NCI-H128 (cell line): ENCODE measurements at regions not wholly inside any gene's neighbourhood (a gene's known extent, or its start where the extent isn't known, plus 50 kb on each side); places are given as distances from the start of the nearest gene placed in this dataset.
"Not testable (repeated sequence)": the region's sequence is repeated elsewhere in the genome, so short reads cannot be mapped to it uniquely, and the experiment has no call there.

Source experiments
- DNase-seq: peaks from one replicate; lab custom pipeline; 2025; ENCODE audit not compliant: unreplicated experiment; lab: John Stamatoyannopoulos, UW

DNA sequence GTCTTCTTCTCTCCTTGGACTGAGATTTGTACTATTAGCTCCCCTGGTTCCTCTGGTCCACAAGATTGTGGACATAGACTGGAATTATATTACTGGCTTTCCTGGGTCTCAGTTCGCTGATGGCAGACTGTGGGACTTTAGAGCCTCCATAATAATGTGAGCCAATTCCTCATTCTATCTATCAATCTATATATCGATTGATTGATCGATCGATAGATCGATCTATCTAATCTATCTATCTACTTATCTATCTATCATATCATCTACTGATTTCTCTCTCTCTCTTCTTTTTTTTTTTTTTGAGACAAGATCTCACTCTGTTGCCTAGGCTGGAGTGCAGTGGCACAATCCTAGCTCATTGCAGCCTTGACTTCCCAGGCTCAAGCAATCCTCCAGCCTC lies 51.5 kb upstream of the DDR1 start:
- no peak for DNase-seq

GRCh38 chr6:30830438-30830837 lies 53.9 kb upstream of the DDR1 start:
- no peak for DNase-seq

- DNase-seq: no peak
These were observed 54.6 kb upstream of the DDR1 start for GRCh38 chr6:30829639-30830255.

DNA sequence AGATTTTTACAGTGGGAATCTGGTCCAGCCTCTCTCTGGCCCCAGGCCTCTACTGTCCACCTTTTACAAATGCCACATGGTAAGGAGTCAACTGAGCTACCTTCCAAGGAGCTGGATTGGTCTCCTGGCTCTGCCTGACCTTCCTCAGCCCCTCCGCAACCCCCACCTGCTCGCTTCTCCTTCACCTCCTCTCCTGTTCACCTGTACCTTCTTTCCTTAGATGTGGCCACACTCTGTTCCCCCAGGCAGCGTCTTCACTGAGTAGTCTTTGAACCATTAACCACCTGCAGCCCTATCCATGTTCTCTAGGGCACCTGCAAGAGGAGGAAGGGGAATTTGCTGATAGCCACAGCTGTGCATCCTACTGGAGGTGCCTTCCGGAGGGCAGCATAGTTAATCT lies 55.3 kb upstream of the DDR1 start:
- no peak for DNase-seq

DNA sequence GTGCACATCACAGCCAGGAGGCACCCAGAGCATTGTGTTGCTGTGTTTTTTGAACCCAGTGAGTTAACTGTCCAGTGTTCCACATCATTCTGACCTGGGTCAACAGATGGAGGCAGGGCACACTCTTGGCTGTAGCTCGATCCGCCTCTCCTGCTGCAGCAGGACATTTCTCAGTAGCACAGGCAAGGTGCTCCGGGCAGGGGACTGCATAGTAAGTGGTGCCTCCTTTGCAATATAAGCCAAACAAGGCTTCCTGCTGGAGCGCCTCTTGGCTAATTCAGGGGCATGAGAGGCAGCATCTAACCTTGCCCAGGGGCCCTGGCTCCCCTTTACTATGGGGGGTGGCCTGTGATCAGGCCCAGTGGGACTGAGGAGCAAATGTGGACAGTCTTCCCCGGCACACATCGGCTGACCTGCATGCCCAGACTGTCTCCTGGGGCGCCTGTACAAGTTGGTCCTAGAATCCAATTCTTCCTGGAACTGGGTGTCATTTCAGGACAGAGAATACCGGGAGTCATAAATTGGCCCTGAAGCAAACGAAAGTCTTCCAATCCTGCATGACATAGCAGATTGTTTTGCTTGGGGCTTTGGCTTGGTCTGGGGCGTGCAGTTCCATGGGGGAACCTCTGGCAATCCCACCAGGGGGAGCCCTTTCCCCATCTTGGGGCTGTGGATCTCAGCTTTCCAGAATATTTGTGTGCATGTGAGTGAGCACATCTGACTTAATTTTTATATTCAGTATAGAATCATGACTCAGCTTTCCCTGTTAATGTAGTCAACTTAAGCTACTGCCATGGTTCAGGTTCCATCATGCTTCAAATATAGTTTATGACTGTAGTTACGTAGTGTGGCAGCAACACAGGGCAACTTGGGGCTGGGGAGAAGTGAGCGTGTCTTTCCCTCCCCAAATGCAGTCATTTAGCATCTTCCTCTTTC lies 56.0 kb upstream of the DDR1 start:
- DNase-seq: peak; percentile 15

- no peak for DNase-seq
These were observed 57.4 kb upstream of the DDR1 start for GRCh38 chr6:30826961-30827342.

DNA sequence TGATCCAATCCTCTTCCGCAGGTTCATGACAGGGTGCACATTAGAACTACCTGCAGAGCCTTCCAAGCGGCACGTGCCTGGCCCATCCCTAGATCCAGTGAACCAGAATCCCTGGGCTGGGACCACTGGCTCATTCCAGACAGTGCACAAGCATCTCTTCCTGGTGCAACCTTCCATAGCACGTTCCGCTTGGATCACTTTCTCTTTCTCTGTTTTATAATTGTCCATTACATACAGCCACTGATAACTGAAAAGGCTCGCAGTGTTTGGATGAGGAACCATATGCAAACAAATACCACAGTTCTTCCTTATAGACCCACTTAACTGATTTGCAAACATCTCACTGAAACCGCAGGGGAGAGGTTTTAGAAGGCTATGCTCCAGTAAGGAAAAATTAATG lies 59.6 kb upstream of the DDR1 start:
- DNase-seq: no peak

DNA sequence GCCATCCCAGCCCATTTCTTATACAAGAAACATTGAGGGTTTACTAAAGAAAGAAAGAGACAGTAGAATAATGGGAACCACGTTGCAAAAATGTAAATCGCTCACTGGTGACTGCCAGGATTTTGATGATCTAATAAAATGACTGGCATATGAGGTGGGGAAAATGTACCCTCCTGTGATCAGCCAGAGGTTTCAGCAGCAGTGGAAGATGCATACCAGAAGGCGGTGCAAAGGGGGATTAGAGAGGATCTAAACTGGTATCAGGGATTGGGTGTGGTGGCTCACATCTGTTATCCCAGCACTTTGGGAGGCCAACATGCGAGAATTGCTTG lies 60.8 kb upstream of the DDR1 start:
- DNase-seq: no peak

- no peak for DNase-seq
These were observed 62.2 kb upstream of the DDR1 start for GRCh38 chr6:30821862-30822784.

- DNase-seq: no peak
These were observed 64.1 kb upstream of the DDR1 start for GRCh38 chr6:30820193-30820592.

- DNase-seq: no peak
These were observed 64.9 kb upstream of the DDR1 start for GRCh38 chr6:30819297-30819917.

- no peak for DNase-seq
These were observed 65.9 kb upstream of the DDR1 start for GRCh38 chr6:30818391-30818841.

DNA sequence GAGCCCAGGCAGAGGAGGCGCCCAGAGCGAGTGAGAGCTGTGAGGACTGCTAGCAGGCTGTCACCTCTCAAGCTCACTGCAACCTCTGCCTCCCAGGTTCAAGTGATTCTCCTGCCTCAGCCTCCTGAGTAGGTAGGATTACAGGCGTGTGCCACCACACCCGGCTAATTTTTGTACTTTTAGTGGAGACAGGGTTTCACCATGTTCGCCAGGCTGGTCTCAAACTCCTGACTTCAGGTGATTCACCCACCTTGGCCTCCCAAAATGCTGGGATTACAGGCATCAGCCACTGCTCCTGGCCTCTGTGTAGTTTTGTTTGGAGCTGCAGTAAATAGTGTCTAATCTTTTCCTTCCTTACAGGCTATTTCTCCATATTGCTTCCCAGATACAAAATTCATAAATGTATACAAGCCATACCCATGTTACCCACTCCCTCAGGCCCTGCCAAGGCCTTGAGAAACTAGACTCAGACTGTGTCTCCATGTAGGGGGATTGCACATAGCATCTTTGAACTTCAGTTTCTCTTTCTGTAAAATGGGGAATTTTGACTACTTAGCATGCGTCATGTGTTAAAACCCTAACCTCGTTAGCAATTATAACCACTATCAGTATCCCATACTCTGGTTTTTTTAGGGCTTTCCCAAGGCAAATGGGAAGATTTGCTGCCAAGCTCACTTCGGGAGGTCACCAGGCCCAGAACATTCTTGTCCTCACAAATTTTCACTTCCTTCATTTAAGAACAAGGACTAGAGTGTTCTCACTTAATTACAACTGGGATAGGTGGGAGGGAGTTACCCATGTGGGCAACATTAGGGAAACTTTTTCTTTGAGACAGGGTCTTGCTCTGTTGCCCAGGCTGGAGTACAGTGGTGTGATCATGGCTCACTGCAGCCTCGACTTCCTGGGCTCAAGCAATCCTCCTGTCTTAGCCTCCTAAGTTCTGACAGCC lies 67.3 kb upstream of the DDR1 start:
- DNase-seq: no peak

DNA sequence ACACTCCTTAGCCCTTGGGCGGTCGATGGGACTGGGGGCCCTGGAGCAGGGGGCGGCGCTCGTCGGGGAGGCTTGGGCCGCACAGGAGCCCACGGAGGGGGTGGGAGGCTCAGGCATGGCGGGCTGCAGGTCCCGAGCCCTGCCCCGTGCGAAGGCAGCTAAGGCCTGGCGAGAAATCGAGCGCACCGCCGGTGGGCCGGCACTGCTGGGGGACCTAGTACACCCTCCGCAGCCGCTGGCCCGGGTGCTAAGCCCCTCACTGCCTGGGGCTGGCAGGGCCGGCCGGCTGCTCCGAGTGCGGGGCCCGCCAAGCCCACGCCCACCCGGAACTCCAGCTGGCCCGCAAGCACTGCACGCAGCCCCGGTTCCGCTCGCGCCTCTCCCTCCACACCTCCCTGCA lies 68.0 kb upstream of the DDR1 start:
- not testable (repeated sequence) for DNase-seq

- not testable (repeated sequence) for DNase-seq
These were observed 69.1 kb upstream of the DDR1 start for GRCh38 chr6:30815041-30815742.

GRCh38 chr6:30814146-30815040 lies 69.9 kb upstream of the DDR1 start:
- DNase-seq: no peak

- no peak for DNase-seq
These were observed 69.3 kb upstream of the IER3 start for GRCh38 chr6:30813631-30814145.

- no peak for DNase-seq
These were observed 66.5 kb upstream of the IER3 start for GRCh38 chr6:30810813-30811339.
